PC-9 (cell line): ENCODE measurements at regions not wholly inside any gene's neighbourhood (a gene's known extent, or its start where the extent isn't known, plus 50 kb on each side); places are given as distances from the start of the nearest gene placed in this dataset.
"Not testable (repeated sequence)": the region's sequence is repeated elsewhere in the genome, so short reads cannot be mapped to it uniquely, and the experiment has no call there.

Experiments used
- BruUV-seq: library from RNA; stranded (reverse); fragments of 400-500 nt; replicated peaks from 2 replicates; lab custom pipeline; 2021; lab: Mats Ljungman, UMichigan
- CTCF ChIA-PET: fragments of 300-600 bp; sonication (Branson Sonifier 250); formaldehyde crosslinking; loops from one replicate; lab custom pipeline; 2022; ENCODE audit warnings: antibody characterized with exemption; lab: Charles Lee
- POLR2A ChIA-PET: fragments of 300-600 bp; sonication (Branson Sonifier 250); formaldehyde crosslinking; loops from one replicate; lab custom pipeline; 2022; ENCODE audit warnings: antibody characterized with exemption; ENCODE audit not compliant: unreplicated experiment; lab: Charles Lee
- DNase-seq, 2 experiments: peaks; one replicate each; pipeline versions ENCODE4 v3.0.0 to v3.0.0-alpha.2; 2015 to 2022; ENCODE audit warnings: mixed read lengths in 1 of 2
- H2AFZ ChIP-seq: fragments of 200-600 bp; sonication (generic); 2 replicates; pipeline ENCODE4 v1.8.1; 2017; ENCODE audit warnings: antibody characterized with exemption
- H3F3A ChIP-seq: fragments of 200-600 bp; sonication (generic); 2 replicates; pipeline ENCODE4 v1.8.1; 2017; ENCODE audit warnings: antibody characterized with exemption, mild to moderate bottlenecking, low read depth; ENCODE audit not compliant: insufficient read depth
- H3K27ac ChIP-seq: fragments of 200-600 bp; sonication (generic); 2 replicates; pipeline ENCODE4 v1.6.1; 2016; ENCODE audit warnings: mixed run types
- H3K27me3 ChIP-seq: fragments of 200-600 bp; sonication (generic); 2 replicates; pipeline ENCODE4 v1.6.1; 2016; ENCODE audit warnings: low read depth, mixed run types; ENCODE audit not compliant: insufficient read depth
- H3K36me3 ChIP-seq: fragments of 200-600 bp; sonication (generic); 2 replicates; pipeline ENCODE4 v1.6.1; 2016; ENCODE audit warnings: low read depth, mixed run types
- H3K4me1 ChIP-seq: fragments of 200-600 bp; sonication (generic); replicated peaks from 2 replicates; pipeline ENCODE4 v1.6.1; 2016; ENCODE audit warnings: mixed run types; ENCODE audit not compliant: insufficient read depth
- H3K4me2 ChIP-seq: fragments of 200-600 bp; sonication (generic); 2 replicates; pipeline ENCODE4 v1.6.1; 2017; ENCODE audit warnings: mixed run types
- H3K4me3 ChIP-seq: fragments of 200-600 bp; sonication (generic); 2 replicates; pipeline ENCODE4 v1.6.1; 2016; ENCODE audit warnings: mixed run types
- H3K79me2 ChIP-seq: fragments of 200-600 bp; sonication (generic); 2 replicates; pipeline ENCODE4 v1.6.1; 2017; ENCODE audit warnings: low read depth, mixed run types
- H3K9me2 ChIP-seq: fragments of 200-600 bp; sonication (generic); 2 replicates; pipeline ENCODE4 v1.8.1; 2017; ENCODE audit warnings: mild to moderate bottlenecking; ENCODE audit not compliant: insufficient read depth
- H3K9me3 ChIP-seq: fragments of 200-600 bp; sonication (generic); 2 replicates; pipeline ENCODE4 v1.8.1; 2016; ENCODE audit warnings: low read depth; ENCODE audit not compliant: insufficient read depth
- H4K20me1 ChIP-seq: fragments of 200-600 bp; sonication (generic); 2 replicates; pipeline ENCODE4 v1.8.1; 2017; ENCODE audit not compliant: insufficient read depth
- CTCF ChIP-seq: fragments of 200-600 bp; sonication (generic); conservative IDR thresholded peaks from 2 replicates; pipeline ENCODE4 v1.6.1; 2017; ENCODE audit warnings: mixed run types, antibody characterized with exemption, mild to moderate bottlenecking, moderate library complexity
- EZH2 ChIP-seq: fragments of 200-600 bp; sonication (generic); IDR thresholded peaks from 2 replicates; pipeline ENCODE4 v1.8.0; 2017; ENCODE audit warnings: antibody characterized with exemption, low read depth
- intact Hi-C: fragments of 100-400 bp; cut with micrococcal nuclease; formaldehyde crosslinking; loops from one replicate; pipeline ENCODE4 v1.10.0; 2022; ENCODE audit not compliant: unreplicated experiment

- DNase-seq, result no peak
- no peaks in the 10 kb centered on the region for H3F3A ChIP-seq
- no peak for TF ChIP-seq EZH2
- TF ChIP-seq CTCF, result no peak
- H3K9me3 ChIP-seq, result no peaks in the 10 kb centered on the region
- no peaks in the 10 kb centered on the region for H4K20me1 ChIP-seq
- H3K36me3 ChIP-seq, result no peaks in the 10 kb centered on the region
- BruUV-seq, result no TSS peak
- intact Hi-C loops, result no loop called here
- ChIA-PET POLR2A (no interaction called here), CTCF (no interaction called here)
- H2AFZ ChIP-seq, result no peak overlapping the region
- no peak overlapping the region for H3K4me3 ChIP-seq
- H3K27ac ChIP-seq, result no peak overlapping the region
- H3K27me3 ChIP-seq, result no peaks in the 10 kb centered on the region
- H3K9me2 ChIP-seq, result no peaks in the 10 kb centered on the region
- no peaks in the 10 kb centered on the region for H3K4me1 ChIP-seq
- no peaks in the 10 kb centered on the region for H3K79me2 ChIP-seq
- H3K4me2 ChIP-seq, result no peak overlapping the region
Observed at GRCh38 chrX:51047950-51048349, 137.4 kb downstream of the BMP15 start.

- H3K4me2 ChIP-seq, result no peak overlapping the region
- H3K9me3 ChIP-seq, result no peaks in the 10 kb centered on the region
- no TSS peak for BruUV-seq
- intact Hi-C loops, result no loop called here
- H3K36me3 ChIP-seq, result no peaks in the 10 kb centered on the region
- H3K27ac ChIP-seq, result no peak overlapping the region
- H3K4me1 ChIP-seq, result no peaks in the 10 kb centered on the region
- H3F3A ChIP-seq, result no peaks in the 10 kb centered on the region
- H3K27me3 ChIP-seq, result no peaks in the 10 kb centered on the region
- H3K4me3 ChIP-seq, result no peak overlapping the region
- no peak for TF ChIP-seq CTCF
- CTCF ChIA-PET, result no interaction called here
- H2AFZ ChIP-seq, result no peak overlapping the region
- H3K9me2 ChIP-seq, result no peaks in the 10 kb centered on the region
- no peaks in the 10 kb centered on the region for H4K20me1 ChIP-seq
- H3K79me2 ChIP-seq, result no peaks in the 10 kb centered on the region
- DNase-seq, result no peak
- POLR2A ChIA-PET, result no interaction called here
Observed at GRCh38 chrX:51053741-51054140, 143.2 kb downstream of the BMP15 start.

GRCh38 chrX:51098046-51098445 lies 187.5 kb downstream of the BMP15 start:
- DNase-seq, result no peak
- no peaks in the 10 kb centered on the region for H3K9me3 ChIP-seq
- TF ChIP-seq EZH2 (no peak), CTCF (no peak)
- H3K9me2 ChIP-seq, result no peaks in the 10 kb centered on the region
- H4K20me1 ChIP-seq, result no peaks in the 10 kb centered on the region
- no peaks in the 10 kb centered on the region for H3K79me2 ChIP-seq
- no peak overlapping the region for H3K27ac ChIP-seq
- POLR2A ChIA-PET, result no interaction called here
- no peaks in the 10 kb centered on the region for H3K27me3 ChIP-seq
- no peaks in the 10 kb centered on the region for H3K4me1 ChIP-seq
- H3K36me3 ChIP-seq, result no peaks in the 10 kb centered on the region
- intact Hi-C loops, result no loop called here
- no TSS peak for BruUV-seq
- H3K4me3 ChIP-seq, result no peak overlapping the region
- H3F3A ChIP-seq, result no peaks in the 10 kb centered on the region
- H2AFZ ChIP-seq, result no peak overlapping the region
- H3K4me2 ChIP-seq, result no peak overlapping the region
- CTCF ChIA-PET, result no interaction called here

GRCh38 chrX:51119058-51119926 lies 208.8 kb downstream of the BMP15 start:
- H4K20me1 ChIP-seq, intact Hi-C loops, H3K9me2 ChIP-seq, BruUV-seq, H3K9me3 ChIP-seq, H3K27ac ChIP-seq, H3F3A ChIP-seq, H3K4me2 ChIP-seq, H3K27me3 ChIP-seq, H3K4me3 ChIP-seq, POLR2A ChIA-PET, H3K36me3 ChIP-seq, H2AFZ ChIP-seq, CTCF ChIA-PET, H3K4me1 ChIP-seq, DNase-seq, H3K79me2 ChIP-seq: not testable (repeated sequence)

- H3K4me2 ChIP-seq, H2AFZ ChIP-seq, H3F3A ChIP-seq, H3K27ac ChIP-seq, H3K9me2 ChIP-seq, POLR2A ChIA-PET, H4K20me1 ChIP-seq, H3K79me2 ChIP-seq, H3K4me3 ChIP-seq, H3K36me3 ChIP-seq, H3K9me3 ChIP-seq, CTCF ChIA-PET, H3K4me1 ChIP-seq, BruUV-seq, intact Hi-C loops, DNase-seq, H3K27me3 ChIP-seq: not testable (repeated sequence)
Observed at GRCh38 chrX:51125743-51126142, 206.9 kb upstream of the NUDT10 start.
